Right ventricle myocardium inferior (tissue), 1 donor: ENCODE measurements at regions not wholly inside any gene's neighbourhood (a gene's known extent, or its start where the extent isn't known, plus 50 kb on each side); places are given as distances from the start of the nearest gene placed in this dataset.
"Not testable (repeated sequence)": the region's sequence is repeated elsewhere in the genome, so short reads cannot be mapped to it uniquely, and the experiment has no call there.

Experiments
- ATAC-seq: fragments of 200-7000 bp; cut with Tn5 transposase; one replicate; pipeline ENCODE4 v1.9.1; 2020; ENCODE audit warnings: mild to moderate bottlenecking, moderate library complexity
- DNase-seq: peaks from one replicate; pipeline ENCODE4 v3.0.0; 2021; ENCODE audit errors: missing footprints
- intact Hi-C: fragments of 100-400 bp; cut with DNase I; formaldehyde crosslinking; loops from one replicate; pipeline ENCODE4 v1.11.0; 2022
- donor health status: DM: no; HTN: yes; CAD: no; lungs with severe emphysema.

DNA sequence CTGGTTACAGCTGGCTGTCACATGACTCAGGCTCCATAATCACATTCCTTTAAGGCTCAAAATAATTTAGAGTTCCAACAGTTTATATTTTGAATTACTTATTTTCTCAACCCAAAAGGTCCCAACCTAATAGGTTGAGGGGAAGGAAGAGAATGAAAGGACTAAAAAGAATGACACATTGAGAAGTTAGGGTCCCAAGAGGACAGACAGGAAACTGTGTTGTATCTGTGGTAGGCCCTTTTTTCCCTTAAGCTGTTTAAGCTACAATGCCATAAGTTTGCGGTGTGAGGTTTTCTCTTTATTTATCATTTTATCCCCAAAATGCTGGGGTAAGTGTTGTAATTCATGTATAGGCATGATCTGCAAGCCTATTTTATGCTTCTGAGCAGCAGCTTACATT is 290.2 kb downstream of the ZNF674 start:
- no peak for DNase-seq
- intact Hi-C loops = no loop called here
- ATAC-seq = no peak

GRCh38 chrX:46254641-46255040 is 290.6 kb downstream of the ZNF674 start:
- no peak for DNase-seq
- no peak for ATAC-seq
- intact Hi-C loops = no loop called here

DNA sequence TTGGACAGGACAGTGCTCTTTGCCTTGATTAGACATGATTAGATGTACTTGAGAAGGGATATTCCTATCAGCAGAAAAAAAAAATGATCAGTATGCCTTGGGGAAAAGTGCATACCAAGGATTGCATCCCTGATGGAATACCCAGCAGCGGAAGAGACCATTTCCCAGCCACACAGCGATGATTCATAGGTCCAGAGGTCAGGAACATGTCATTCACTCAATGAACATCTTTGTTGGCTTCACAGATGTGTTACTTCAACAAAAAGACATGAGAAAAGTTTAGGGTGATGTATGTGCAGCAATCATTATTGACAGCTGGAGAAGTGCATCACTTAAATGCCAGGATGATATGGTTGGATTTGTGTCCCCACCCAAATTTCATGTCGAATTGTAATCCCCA is 293.5 kb downstream of the ZNF674 start:
- intact Hi-C loops = no loop called here
- ATAC-seq = no peak
- no peak for DNase-seq

DNA sequence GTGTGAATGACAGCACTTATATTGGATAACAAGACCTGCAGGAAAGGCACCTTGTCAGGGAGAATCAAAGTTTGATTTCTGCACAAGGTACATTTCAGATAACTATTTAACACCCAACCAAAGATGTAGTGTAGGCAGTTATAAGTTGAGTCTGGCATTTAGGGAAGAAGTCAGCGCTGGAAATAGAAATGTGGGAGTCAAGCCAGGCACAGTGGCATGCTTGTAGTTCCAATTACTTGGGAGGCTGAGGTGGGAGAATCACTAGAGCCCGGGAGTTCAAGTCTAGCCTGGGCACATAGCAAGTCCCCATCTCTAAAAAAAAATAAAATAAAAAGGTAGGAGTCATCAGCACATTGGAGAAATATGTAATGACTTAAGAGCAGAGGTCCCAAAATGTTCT is 295.1 kb downstream of the ZNF674 start:
- DNase-seq (no peak), ATAC-seq (no peak)
- intact Hi-C loops = no loop called here

- ATAC-seq = no peak
- no peak for DNase-seq
- intact Hi-C loops = no loop called here
Measured at GRCh38 chrX:46247456-46247855, 297.8 kb downstream of the ZNF674 start.

DNA sequence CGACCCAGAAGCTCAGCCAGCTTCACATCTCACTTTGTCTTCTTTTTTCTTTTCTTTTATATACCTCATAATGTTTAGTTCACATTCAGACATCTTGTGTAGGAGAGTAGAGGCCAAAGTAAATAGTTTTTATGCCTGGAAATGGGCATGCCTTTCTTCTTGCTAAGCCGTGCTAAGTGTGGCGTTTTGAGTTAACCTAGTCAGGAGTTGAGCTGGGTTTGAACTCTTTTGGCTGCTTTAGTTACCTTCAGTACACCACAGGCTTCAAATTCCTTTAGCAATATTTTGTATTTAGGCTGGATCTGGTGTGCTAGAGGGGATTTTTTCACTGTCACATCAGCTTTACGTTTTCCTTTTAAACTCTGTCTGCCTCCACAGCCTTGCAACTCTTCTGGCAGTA is 300.8 kb downstream of the ZNF674 start:
- DNase-seq = no peak
- ATAC-seq = no peak
- intact Hi-C loops = no loop called here

GRCh38 chrX:46236411-46236810 is 308.8 kb downstream of the ZNF674 start:
- DNase-seq (no peak), ATAC-seq (no peak)
- intact Hi-C loops = no loop called here

DNA sequence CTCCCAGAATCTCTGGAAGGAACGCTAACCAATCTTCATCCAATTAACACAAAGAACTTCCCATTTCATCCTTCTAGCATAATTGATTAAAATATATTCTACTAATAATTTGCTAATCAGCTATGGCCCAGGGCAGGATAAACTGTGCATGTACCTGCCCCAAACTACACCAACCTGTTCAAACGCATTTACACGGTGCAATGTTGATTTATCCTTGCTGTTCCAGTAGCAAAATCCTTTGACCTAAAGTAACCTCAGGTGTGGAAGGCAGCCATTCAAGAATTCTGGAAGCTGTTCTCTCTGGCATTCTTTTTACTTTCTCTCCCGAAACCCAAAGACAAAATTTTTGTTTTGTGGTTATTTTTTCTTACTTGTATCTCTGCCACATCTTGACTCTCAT is 309.4 kb downstream of the ZNF674 start:
- no peak for DNase-seq
- intact Hi-C loops = no loop called here
- no peak for ATAC-seq

- no peak for DNase-seq
- intact Hi-C loops = no loop called here
- no peak for ATAC-seq
Measured at GRCh38 chrX:46234775-46235174, 310.4 kb downstream of the ZNF674 start.

DNA sequence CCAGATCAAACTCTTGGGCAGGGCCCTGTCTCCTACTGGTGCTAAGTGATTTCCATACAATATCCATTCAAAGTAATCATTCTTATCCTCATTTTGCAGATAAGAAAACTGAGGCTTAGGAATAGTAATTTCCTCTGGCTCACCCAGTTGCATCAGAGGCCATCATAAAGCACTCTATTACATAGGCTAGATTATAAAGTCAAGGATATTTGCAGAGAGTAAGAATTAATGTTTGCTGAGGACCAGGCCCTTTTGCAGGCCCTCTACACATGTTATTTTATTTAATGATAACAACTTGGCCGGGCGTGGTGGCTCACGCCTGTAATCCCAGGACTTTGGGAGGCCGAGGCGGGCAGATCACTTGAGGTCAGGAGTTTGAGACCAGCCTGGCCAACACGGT is 316.8 kb downstream of the ZNF674 start:
- intact Hi-C loops = no loop called here
- no peak for DNase-seq
- no peak for ATAC-seq

DNA sequence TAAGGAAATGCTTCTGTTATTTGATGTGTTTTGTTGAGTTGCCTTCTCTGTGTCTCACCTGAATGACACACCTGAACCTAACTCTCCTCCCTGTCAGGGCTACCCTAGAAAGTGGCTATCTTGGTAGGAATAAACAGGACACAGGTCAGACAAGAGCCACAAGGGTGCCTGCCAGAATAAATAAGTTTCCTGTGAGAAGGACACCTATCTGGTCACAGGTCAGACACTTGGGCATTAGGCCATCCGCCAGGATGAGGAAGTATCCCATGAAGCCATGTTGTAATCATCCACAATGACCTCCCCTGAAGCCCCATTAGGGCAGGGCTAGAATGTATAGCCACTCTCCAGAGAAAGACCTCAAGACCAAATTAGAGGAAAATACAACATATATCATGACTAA is 318.8 kb downstream of the ZNF674 start:
- ATAC-seq (no peak), DNase-seq (no peak)
- intact Hi-C loops = no loop called here

GRCh38 chrX:46223499-46223898 is 321.7 kb downstream of the ZNF674 start:
- DNase-seq, ATAC-seq, intact Hi-C loops: not testable (repeated sequence)

GRCh38 chrX:46220822-46221221 is 324.4 kb downstream of the ZNF674 start:
- intact Hi-C loops = no loop called here
- ATAC-seq = no peak
- DNase-seq = no peak

- intact Hi-C loops = no loop called here
- DNase-seq (no peak), ATAC-seq (no peak)
Measured at GRCh38 chrX:46218373-46218772, 326.8 kb downstream of the ZNF674 start.

DNA sequence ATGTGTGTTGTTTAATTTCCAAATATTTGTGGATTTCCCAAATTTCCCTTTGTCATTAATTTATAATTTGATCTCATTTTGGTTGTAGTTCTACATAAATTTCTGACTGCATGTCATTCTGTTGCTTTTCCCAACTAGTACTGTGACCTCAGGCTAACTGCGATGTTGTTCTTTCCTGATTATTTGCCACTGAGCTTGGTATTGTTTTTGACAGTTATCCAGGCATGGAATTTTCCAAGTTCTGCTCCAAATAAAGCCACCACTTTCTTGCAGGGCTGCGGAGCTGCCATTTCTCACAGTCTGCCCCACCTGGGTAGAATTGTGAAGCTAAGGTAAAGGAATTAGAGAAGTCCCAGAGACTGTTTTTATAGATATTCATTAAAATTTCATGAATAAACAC is 328.8 kb downstream of the ZNF674 start:
- intact Hi-C loops = no loop called here
- DNase-seq (no peak), ATAC-seq (no peak)

DNA sequence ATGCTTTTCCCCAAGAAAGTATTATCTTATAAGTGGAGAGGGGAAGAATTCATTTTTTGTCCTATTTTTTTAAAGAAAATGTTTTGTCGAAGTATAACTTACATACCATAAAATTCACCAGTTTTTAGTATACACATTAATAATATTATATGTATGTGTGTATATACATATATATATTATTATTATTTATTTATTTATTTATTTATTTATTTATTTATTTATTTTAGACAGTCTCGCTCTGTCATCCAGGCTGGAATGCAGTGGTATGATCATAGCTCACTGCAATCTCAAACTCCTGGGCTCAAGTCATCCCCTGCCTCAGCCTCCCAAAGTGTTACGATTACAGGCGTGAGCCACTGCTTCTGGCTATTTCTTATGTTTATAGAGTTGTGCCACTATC is 334.1 kb downstream of the ZNF674 start:
- intact Hi-C loops = no loop called here
- ATAC-seq (no peak), DNase-seq (no peak)

GRCh38 chrX:46209768-46210167 is 335.5 kb downstream of the ZNF674 start:
- intact Hi-C loops = no loop called here

GRCh38 chrX:46209037-46209436 is 336.2 kb downstream of the ZNF674 start:
- DNase-seq (no peak), ATAC-seq (no peak)
- intact Hi-C loops = no loop called here

More at GRCh38 chrX:46209768-46210167, 335.5 kb downstream of the ZNF674 start:
- DNase-seq = no peak
- ATAC-seq = no peak

DNA sequence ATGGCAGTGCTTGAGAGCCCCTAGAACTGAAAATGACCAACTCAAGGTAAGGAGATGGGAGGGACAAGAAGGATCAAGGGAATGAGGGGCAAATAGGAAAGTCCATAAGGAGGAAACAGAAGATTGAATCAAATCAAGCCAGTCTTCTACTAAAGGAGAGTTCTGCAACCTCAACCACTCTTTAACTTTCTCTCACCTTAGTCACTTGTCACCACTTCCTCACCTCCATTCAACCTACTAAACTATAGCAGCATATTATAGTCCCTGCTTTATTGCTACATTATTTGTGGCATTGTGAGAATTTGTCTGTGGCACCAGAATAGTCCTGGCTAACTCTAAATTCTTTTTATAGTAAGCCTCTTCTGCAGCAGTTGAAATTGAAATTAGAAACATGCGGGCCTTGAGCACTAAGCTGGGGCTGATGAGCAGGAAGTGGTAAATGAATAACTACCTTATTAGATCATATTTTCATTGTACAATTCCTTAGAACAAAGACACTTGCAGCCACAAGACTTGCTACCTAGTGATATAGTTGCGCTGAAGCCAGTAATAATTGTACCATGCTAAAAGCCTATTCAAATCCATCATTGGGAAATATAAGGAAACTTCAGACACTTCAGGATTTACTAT is 336.9 kb downstream of the ZNF674 start:
- no peak for DNase-seq
- intact Hi-C loops = no loop called here
- ATAC-seq = no peak

DNA sequence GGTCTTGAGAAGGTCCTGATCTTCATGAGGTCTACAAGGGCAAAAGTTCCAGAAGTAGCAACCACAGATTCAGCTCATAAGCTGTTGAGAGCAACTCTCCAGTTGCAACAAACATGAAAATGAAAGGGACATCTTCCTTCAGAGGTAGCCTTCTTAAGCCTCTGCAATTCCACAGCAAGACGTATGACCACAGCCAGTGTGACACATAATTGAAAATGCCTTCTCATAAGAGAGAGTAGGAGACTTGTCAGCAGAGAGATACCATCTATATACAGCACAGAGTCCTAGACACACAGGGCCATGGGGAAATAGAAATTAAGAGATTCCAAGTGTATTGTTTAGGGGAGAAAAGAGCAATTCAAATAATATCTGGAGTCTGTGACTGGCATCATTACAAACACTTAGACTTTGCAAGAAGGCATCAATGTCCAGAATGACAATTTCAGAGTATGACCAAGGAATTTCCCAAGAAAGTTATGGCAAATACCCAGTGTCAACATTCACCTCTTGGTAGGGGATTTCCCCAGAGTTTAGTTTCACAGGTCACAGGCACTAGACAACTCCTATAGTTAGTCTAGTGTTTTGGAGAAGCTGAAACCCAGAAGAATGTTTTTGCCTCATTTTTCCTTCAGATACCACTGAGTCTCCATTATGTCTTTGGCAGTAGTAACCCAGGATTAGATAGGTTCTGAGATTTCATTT is 340.3 kb downstream of the ZNF674 start:
- no peak for ATAC-seq
- DNase-seq = no peak
- intact Hi-C loops = no loop called here
